Progenitor cell of endocrine pancreas (in vitro differentiated cells): ENCODE measurements at regions not wholly inside any gene's neighbourhood (a gene's known extent, or its start where the extent isn't known, plus 50 kb on each side); places are given as distances from the start of the nearest gene placed in this dataset.

Experiments used
- DNase-seq: peaks from one replicate; pipeline ENCODE4 v3.0.0; 2021; ENCODE audit warnings: low spot score; ENCODE audit not compliant: unreplicated experiment
- H3K27ac Mint-ChIP-seq: 2 replicates; pipeline ENCODE4 v1.8.0; 2021; ENCODE audit warnings: mild to moderate bottlenecking, moderate library complexity, mixed read lengths
- H3K27me3 Mint-ChIP-seq: 2 replicates; pipeline ENCODE4 v1.8.0; 2021; ENCODE audit warnings: mixed read lengths
- H3K36me3 Mint-ChIP-seq: 2 replicates; pipeline ENCODE4 v1.8.0; 2022; ENCODE audit warnings: mixed read lengths; ENCODE audit not compliant: insufficient read depth
- H3K4me1 Mint-ChIP-seq: 2 replicates; pipeline ENCODE4 v1.8.0; 2021; ENCODE audit warnings: low read depth, mixed read lengths
- H3K4me3 Mint-ChIP-seq: 2 replicates; pipeline ENCODE4 v1.8.0; 2021; ENCODE audit warnings: low read depth, mild to moderate bottlenecking, moderate library complexity, mixed read lengths
- H3K9me3 Mint-ChIP-seq: 2 replicates; pipeline ENCODE4 v1.8.0; 2021; ENCODE audit warnings: low read depth, mixed read lengths
- CTCF ChIP-seq: fragments of 200-600 bp; sonication (generic); IDR thresholded peaks from one replicate; pipeline ENCODE4 v1.5.0; 2021; ENCODE audit warnings: antibody characterized with exemption, mild to moderate bottlenecking; ENCODE audit not compliant: unreplicated experiment

GRCh38 chr18:40006634-40007033 is 1948.4 kb upstream of the PIK3C3 start:
- Mint-ChIP-seq H3K27ac (no peak overlapping the region), H3K9me3 (no peaks in the 10 kb centered on the region), H3K27me3 (no peaks in the 10 kb centered on the region), H3K36me3 (no peaks in the 10 kb centered on the region), H3K4me3 (no peak overlapping the region), H3K4me1 (no peaks in the 10 kb centered on the region)
- no peak for DNase-seq
- no peak for TF ChIP-seq CTCF

- no peaks in the 10 kb centered on the region for H3K36me3 Mint-ChIP-seq
- no peak overlapping the region for H3K27ac Mint-ChIP-seq
- no peaks in the 10 kb centered on the region for H3K9me3 Mint-ChIP-seq
- no peaks in the 10 kb centered on the region for H3K27me3 Mint-ChIP-seq
- no peak for DNase-seq
- no peak for TF ChIP-seq CTCF
- H3K4me1 Mint-ChIP-seq = no peaks in the 10 kb centered on the region
- H3K4me3 Mint-ChIP-seq = no peak overlapping the region
These were observed 1950.8 kb upstream of the PIK3C3 start for GRCh38 chr18:40004246-40004645.

- no peak for TF ChIP-seq CTCF
- Mint-ChIP-seq H3K27me3 (no peaks in the 10 kb centered on the region), H3K9me3 (no peaks in the 10 kb centered on the region), H3K27ac (no peak overlapping the region), H3K4me1 (no peaks in the 10 kb centered on the region), H3K36me3 (no peaks in the 10 kb centered on the region), H3K4me3 (no peak overlapping the region)
- DNase-seq = no peak
These were observed 1956.7 kb upstream of the PIK3C3 start for GRCh38 chr18:39998317-39998716.

GRCh38 chr18:39994498-39994897 is 1960.5 kb upstream of the PIK3C3 start:
- TF ChIP-seq CTCF = no peak
- Mint-ChIP-seq H3K4me1 (no peaks in the 10 kb centered on the region), H3K4me3 (no peak overlapping the region), H3K27ac (no peak overlapping the region), H3K36me3 (no peaks in the 10 kb centered on the region), H3K27me3 (no peaks in the 10 kb centered on the region), H3K9me3 (no peaks in the 10 kb centered on the region)
- no peak for DNase-seq

- Mint-ChIP-seq H3K4me1 (no peaks in the 10 kb centered on the region), H3K4me3 (no peak overlapping the region), H3K9me3 (no peaks in the 10 kb centered on the region), H3K27me3 (no peaks in the 10 kb centered on the region), H3K36me3 (no peaks in the 10 kb centered on the region), H3K27ac (no peak overlapping the region)
- no peak for TF ChIP-seq CTCF
- DNase-seq = no peak
These were observed 1963.3 kb upstream of the PIK3C3 start for GRCh38 chr18:39991696-39992265.
